ENCODE measurements at regions not wholly inside any gene's neighbourhood (a gene's known extent, or its start where the extent isn't known, plus 50 kb on each side); places are given as distances from the start of the nearest gene placed in this dataset.

DNA sequence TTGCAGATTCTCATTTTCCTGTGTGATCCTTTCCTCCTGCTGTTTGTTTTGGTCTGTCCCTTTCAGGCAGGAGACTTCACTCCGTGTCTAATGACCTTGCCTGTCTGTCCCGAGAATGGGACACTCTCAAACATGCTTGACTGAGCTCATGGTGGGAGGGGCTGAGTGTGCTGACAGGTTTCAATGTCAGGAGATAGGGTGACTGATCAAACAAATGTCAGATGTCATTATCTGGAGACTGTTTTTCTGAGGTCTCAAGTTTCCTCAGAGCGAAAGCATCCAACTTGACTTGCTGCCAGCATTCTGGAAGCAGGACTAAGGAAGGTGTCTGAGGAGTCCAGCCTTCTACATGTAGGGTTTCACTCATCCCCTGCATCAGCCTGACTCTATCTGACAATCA lies 228.8 kb upstream of the KIAA1217 start:
- TF ChIP-seq, protein P1, sequence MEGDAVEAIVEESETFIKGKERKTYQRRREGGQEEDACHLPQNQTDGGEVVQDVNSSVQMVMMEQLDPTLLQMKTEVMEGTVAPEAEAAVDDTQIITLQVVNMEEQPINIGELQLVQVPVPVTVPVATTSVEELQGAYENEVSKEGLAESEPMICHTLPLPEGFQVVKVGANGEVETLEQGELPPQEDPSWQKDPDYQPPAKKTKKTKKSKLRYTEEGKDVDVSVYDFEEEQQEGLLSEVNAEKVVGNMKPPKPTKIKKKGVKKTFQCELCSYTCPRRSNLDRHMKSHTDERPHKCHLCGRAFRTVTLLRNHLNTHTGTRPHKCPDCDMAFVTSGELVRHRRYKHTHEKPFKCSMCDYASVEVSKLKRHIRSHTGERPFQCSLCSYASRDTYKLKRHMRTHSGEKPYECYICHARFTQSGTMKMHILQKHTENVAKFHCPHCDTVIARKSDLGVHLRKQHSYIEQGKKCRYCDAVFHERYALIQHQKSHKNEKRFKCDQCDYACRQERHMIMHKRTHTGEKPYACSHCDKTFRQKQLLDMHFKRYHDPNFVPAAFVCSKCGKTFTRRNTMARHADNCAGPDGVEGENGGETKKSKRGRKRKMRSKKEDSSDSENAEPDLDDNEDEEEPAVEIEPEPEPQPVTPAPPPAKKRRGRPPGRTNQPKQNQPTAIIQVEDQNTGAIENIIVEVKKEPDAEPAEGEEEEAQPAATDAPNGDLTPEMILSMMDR (IDR thresholded peaks at IDR 0.05), result no peak
- TF ChIP-seq POLR2A (IDR thresholded peaks at IDR 0.05), result no peak
